ENCODE measurements at regions not wholly inside any gene's neighbourhood (a gene's known extent, or its start where the extent isn't known, plus 50 kb on each side); places are given as distances from the start of the nearest gene placed in this dataset.

- DNase-seq (no peak), ATAC-seq (ENCODE audit: poor library complexity) (no peak)
- TF ChIP-seq CTCF (IDR thresholded peaks at IDR 0.05) = no peak
- H3K4me1 Mint-ChIP-seq (ENCODE audit: low read depth) = no peaks in the 10 kb centered on the region
- Histone ChIP-seq H3K4me3 (ENCODE audit: low read length) (no peak overlapping the region), H3K36me3 (ENCODE audit: insufficient read depth, low read length) (no peaks in the 10 kb centered on the region), H3K27me3 (ENCODE audit: control insufficient read depth in 1 of 2, insufficient read depth in 2 of 2, low read length in 2 of 2) (no peaks in the 10 kb centered on the region), H3K27ac (ENCODE audit: low read depth in 1 of 2, low read length in 2 of 2) (no peak overlapping the region), H3K4me1 (ENCODE audit: insufficient read depth, low read length) (no peaks in the 10 kb centered on the region), H3K9me3 (ENCODE audit: control insufficient read depth in 1 of 2, insufficient read depth in 1 of 2, low read length in 2 of 2) (no peaks in the 10 kb centered on the region)
- intact Hi-C loops (cut with DNase I, micrococcal nuclease) = no loop called here
- no peaks in the 10 kb centered on the region for H3K27me3 Mint-ChIP-seq
- ChIA-PET CTCF (no interaction called here), POLR2A (no interaction called here)
- H3K4me3 Mint-ChIP-seq = no peak overlapping the region
- H3K9me3 Mint-ChIP-seq = no peaks in the 10 kb centered on the region
- H3K27ac Mint-ChIP-seq = no peak overlapping the region
- no peaks in the 10 kb centered on the region for H3K36me3 Mint-ChIP-seq (ENCODE audit: low read depth)
Observed at GRCh38 chr1:232440325-232441035, 189.5 kb downstream of the SIPA1L2 start.

- POLR2A ChIA-PET = no interaction called here
- Mint-ChIP-seq H3K4me3 (no peak overlapping the region), H3K27me3 (no peaks in the 10 kb centered on the region), H3K9me3 (no peaks in the 10 kb centered on the region), H3K4me1 (ENCODE audit: low read depth) (no peaks in the 10 kb centered on the region), H3K36me3 (ENCODE audit: low read depth) (no peaks in the 10 kb centered on the region), H3K27ac (no peak overlapping the region)
- H3K9me3 ChIP-seq (ENCODE audit: control insufficient read depth in 1 of 2, insufficient read depth in 1 of 2, low read length in 2 of 2) = no peaks in the 10 kb centered on the region
- no peaks in the 10 kb centered on the region for H3K4me1 ChIP-seq (ENCODE audit: insufficient read depth, low read length)
- H3K27ac ChIP-seq (ENCODE audit: low read depth in 1 of 2, low read length in 2 of 2) = no peak overlapping the region
- no peaks in the 10 kb centered on the region for H3K36me3 ChIP-seq (ENCODE audit: insufficient read depth, low read length)
- H3K4me3 ChIP-seq (ENCODE audit: low read length) = no peak overlapping the region
- no peak for ATAC-seq (ENCODE audit: poor library complexity)
- no peaks in the 10 kb centered on the region for H3K27me3 ChIP-seq (ENCODE audit: control insufficient read depth in 1 of 2, insufficient read depth in 2 of 2, low read length in 2 of 2)
- no peak for TF ChIP-seq CTCF (IDR thresholded peaks at IDR 0.05)
- intact Hi-C loops (cut with DNase I, micrococcal nuclease) = no loop called here
- DNase-seq = no peak
- CTCF ChIA-PET = no interaction called here
Observed at GRCh38 chr1:232439011-232439410, 190.9 kb downstream of the SIPA1L2 start.

- Histone ChIP-seq H3K27ac (ENCODE audit: low read depth in 1 of 2, low read length in 2 of 2) (no peak overlapping the region), H3K4me3 (ENCODE audit: low read length) (no peak overlapping the region), H3K9me3 (ENCODE audit: control insufficient read depth in 1 of 2, insufficient read depth in 1 of 2, low read length in 2 of 2) (no peaks in the 10 kb centered on the region), H3K27me3 (ENCODE audit: control insufficient read depth in 1 of 2, insufficient read depth in 2 of 2, low read length in 2 of 2) (no peaks in the 10 kb centered on the region), H3K36me3 (ENCODE audit: insufficient read depth, low read length) (no peaks in the 10 kb centered on the region), H3K4me1 (ENCODE audit: insufficient read depth, low read length) (no peaks in the 10 kb centered on the region)
- no peak for TF ChIP-seq CTCF (IDR thresholded peaks at IDR 0.05)
- H3K27me3 Mint-ChIP-seq = no peaks in the 10 kb centered on the region
- no peak overlapping the region for H3K27ac Mint-ChIP-seq
- DNase-seq = no peak
- H3K36me3 Mint-ChIP-seq (ENCODE audit: low read depth) = no peaks in the 10 kb centered on the region
- no peak overlapping the region for H3K4me3 Mint-ChIP-seq
- intact Hi-C loops (cut with DNase I, micrococcal nuclease) = no loop called here
- H3K4me1 Mint-ChIP-seq (ENCODE audit: low read depth) = no peaks in the 10 kb centered on the region
- no peaks in the 10 kb centered on the region for H3K9me3 Mint-ChIP-seq
- ChIA-PET CTCF (no interaction called here), POLR2A (no interaction called here)
- ATAC-seq (ENCODE audit: poor library complexity) = no peak
Observed at GRCh38 chr1:232438476-232438875, 191.5 kb downstream of the SIPA1L2 start.
